Activated CD8-positive, alpha-beta T cell treated with anti-CD3 and anti-CD28 coated beads, Interleukin-2, amount 10 ng/mL, durations not matched to agents 7 days and 5 days (primary cell): ENCODE measurements at regions not wholly inside any gene's neighbourhood (a gene's known extent, or its start where the extent isn't known, plus 50 kb on each side); places are given as distances from the start of the nearest gene placed in this dataset.

Source experiments
- ATAC-seq: fragments of 150-1000 bp; cut with Tn5 transposase; one replicate; pipeline ENCODE4 v1.10.0; 2021; ENCODE audit warnings: moderate library complexity
- CTCF ChIA-PET: fragments of 350-600 bp; sonication (Branson Sonifier 250); formaldehyde crosslinking; loops from one replicate; lab custom pipeline; 2021; ENCODE audit warnings: antibody characterized with exemption; lab: Charles Lee
- POLR2A ChIA-PET: fragments of 350-600 bp; sonication (Branson Sonifier 250); formaldehyde crosslinking; loops from one replicate; lab custom pipeline; 2021; ENCODE audit warnings: antibody characterized with exemption; lab: Charles Lee
- DNase-seq: peaks from one replicate; pipeline ENCODE4 v3.0.0-alpha.2; 2020
- H3K27ac Mint-ChIP-seq: one replicate; pipeline ENCODE4 v1.8.0; 2021; ENCODE audit warnings: mild to moderate bottlenecking, mixed read lengths
- H3K27me3 Mint-ChIP-seq: one replicate; pipeline ENCODE4 v1.8.0; 2021; ENCODE audit warnings: low read depth, mixed read lengths
- H3K36me3 Mint-ChIP-seq: one replicate; pipeline ENCODE4 v1.8.0; 2021; ENCODE audit warnings: low read depth, mixed read lengths
- H3K4me1 Mint-ChIP-seq: one replicate; pipeline ENCODE4 v1.8.0; 2021; ENCODE audit warnings: low read depth, mixed read lengths
- H3K4me3 Mint-ChIP-seq: one replicate; pipeline ENCODE4 v1.8.0; 2021; ENCODE audit warnings: mild to moderate bottlenecking, mixed read lengths
- H3K9me3 Mint-ChIP-seq: one replicate; pipeline ENCODE4 v1.8.0; 2022; ENCODE audit warnings: mixed read lengths; ENCODE audit not compliant: insufficient read depth

- Mint-ChIP-seq H3K27me3 (no peaks in the 10 kb centered on the region), H3K9me3 (no peaks in the 10 kb centered on the region), H3K4me1 (no peaks in the 10 kb centered on the region), H3K27ac (no peak overlapping the region), H3K36me3 (no peaks in the 10 kb centered on the region), H3K4me3 (no peak overlapping the region)
- ChIA-PET CTCF (no interaction called here), POLR2A (interaction anchor here (0.6 kb wide), 1 partner anchor 10 kb away, joined by 3 read pairs; no protein-coding TSS in a partner anchor)
- no peak for DNase-seq
- ATAC-seq = no peak
Observed at GRCh38 chr2:183606022-183606717, 481.9 kb downstream of the NUP35 start.

GRCh38 chr2:183606718-183607085, 482.5 kb downstream of the NUP35 start:
- DNase-seq (no peak), ATAC-seq (no peak)
- POLR2A ChIA-PET = interaction anchor here (0.6 kb wide), 1 partner anchor 10 kb away, joined by 3 read pairs; no protein-coding TSS in a partner anchor
- Mint-ChIP-seq H3K27me3 (no peaks in the 10 kb centered on the region), H3K36me3 (no peaks in the 10 kb centered on the region), H3K9me3 (no peaks in the 10 kb centered on the region), H3K4me1 (no peaks in the 10 kb centered on the region), H3K4me3 (no peak overlapping the region), H3K27ac (no peak overlapping the region)
- CTCF ChIA-PET = no interaction called here

GRCh38 chr2:183607995-183608394, 483.8 kb downstream of the NUP35 start:
- H3K4me3 Mint-ChIP-seq = no peak overlapping the region
- no peaks in the 10 kb centered on the region for H3K27me3 Mint-ChIP-seq
- H3K4me1 Mint-ChIP-seq = no peaks in the 10 kb centered on the region
- ChIA-PET CTCF (no interaction called here), POLR2A (no interaction called here)
- no peak for ATAC-seq
- H3K27ac Mint-ChIP-seq = no peak overlapping the region
- no peak for DNase-seq
- H3K36me3 Mint-ChIP-seq = no peaks in the 10 kb centered on the region
- H3K9me3 Mint-ChIP-seq = no peaks in the 10 kb centered on the region

GRCh38 chr2:183608747-183609146, 484.5 kb downstream of the NUP35 start:
- ATAC-seq (no peak), DNase-seq (no peak)
- H3K4me1 Mint-ChIP-seq = no peaks in the 10 kb centered on the region
- H3K36me3 Mint-ChIP-seq = no peaks in the 10 kb centered on the region
- H3K27ac Mint-ChIP-seq = no peak overlapping the region
- no peaks in the 10 kb centered on the region for H3K9me3 Mint-ChIP-seq
- POLR2A ChIA-PET = no interaction called here
- no peak overlapping the region for H3K4me3 Mint-ChIP-seq
- CTCF ChIA-PET = no interaction called here
- no peaks in the 10 kb centered on the region for H3K27me3 Mint-ChIP-seq

- POLR2A ChIA-PET = no interaction called here
- no peak overlapping the region for H3K4me3 Mint-ChIP-seq
Observed at GRCh38 chr2:183610724-183611123, 486.5 kb downstream of the NUP35 start.

GRCh38 chr2:183614799-183615435, 490.7 kb downstream of the NUP35 start:
- no peaks in the 10 kb centered on the region for H3K4me1 Mint-ChIP-seq
- DNase-seq (no peak), ATAC-seq (no peak)
- ChIA-PET CTCF (no interaction called here), POLR2A (no interaction called here)
- H3K36me3 Mint-ChIP-seq = no peaks in the 10 kb centered on the region
- no peak overlapping the region for H3K27ac Mint-ChIP-seq
- H3K27me3 Mint-ChIP-seq = no peaks in the 10 kb centered on the region
- peaks cover 11% of the 10 kb centered on the region for H3K9me3 Mint-ChIP-seq
- H3K4me3 Mint-ChIP-seq = no peak overlapping the region

More at GRCh38 chr2:183610724-183611123, 486.5 kb downstream of the NUP35 start:
- H3K36me3 Mint-ChIP-seq = no peaks in the 10 kb centered on the region
- H3K4me1 Mint-ChIP-seq = no peaks in the 10 kb centered on the region
- H3K27me3 Mint-ChIP-seq = no peaks in the 10 kb centered on the region
- no peak overlapping the region for H3K27ac Mint-ChIP-seq
- DNase-seq (no peak), ATAC-seq (no peak)
- CTCF ChIA-PET = no interaction called here
- no peaks in the 10 kb centered on the region for H3K9me3 Mint-ChIP-seq

- no peak for ATAC-seq
- ChIA-PET CTCF (no interaction called here), POLR2A (no interaction called here)
- no peaks in the 10 kb centered on the region for H3K4me1 Mint-ChIP-seq
- no peaks in the 10 kb centered on the region for H3K36me3 Mint-ChIP-seq
- peaks cover 11% of the 10 kb centered on the region for H3K9me3 Mint-ChIP-seq
- H3K4me3 Mint-ChIP-seq = no peak overlapping the region
- no peak overlapping the region for H3K27ac Mint-ChIP-seq
- no peaks in the 10 kb centered on the region for H3K27me3 Mint-ChIP-seq
- DNase-seq = no peak
Observed at GRCh38 chr2:183623227-183623626, 499.0 kb downstream of the NUP35 start.

GRCh38 chr2:183630964-183631363, 506.7 kb downstream of the NUP35 start:
- ATAC-seq = no peak
- H3K27ac Mint-ChIP-seq = no peak overlapping the region
- no peak for DNase-seq
- no peaks in the 10 kb centered on the region for H3K36me3 Mint-ChIP-seq
- ChIA-PET POLR2A (no interaction called here), CTCF (no interaction called here)
- no peaks in the 10 kb centered on the region for H3K4me1 Mint-ChIP-seq
- no peak overlapping the region for H3K4me3 Mint-ChIP-seq
- H3K27me3 Mint-ChIP-seq = no peaks in the 10 kb centered on the region
- H3K9me3 Mint-ChIP-seq = no peaks in the 10 kb centered on the region

- ChIA-PET CTCF (no interaction called here), POLR2A (no interaction called here)
- Mint-ChIP-seq H3K27ac (no peak overlapping the region), H3K4me1 (no peaks in the 10 kb centered on the region), H3K36me3 (no peaks in the 10 kb centered on the region), H3K27me3 (no peaks in the 10 kb centered on the region), H3K9me3 (no peaks in the 10 kb centered on the region), H3K4me3 (no peak overlapping the region)
- no peak for DNase-seq
- ATAC-seq = no peak
Observed at GRCh38 chr2:183656121-183656520, 531.9 kb downstream of the NUP35 start.

- POLR2A ChIA-PET = no interaction called here
- Mint-ChIP-seq H3K36me3 (no peaks in the 10 kb centered on the region), H3K9me3 (no peaks in the 10 kb centered on the region), H3K27ac (no peak overlapping the region), H3K4me3 (no peak overlapping the region), H3K27me3 (no peaks in the 10 kb centered on the region), H3K4me1 (no peaks in the 10 kb centered on the region)
- ATAC-seq = no peak
- no peak for DNase-seq
- CTCF ChIA-PET = no interaction called here
Observed at GRCh38 chr2:183665425-183665824, 541.2 kb downstream of the NUP35 start.

- ATAC-seq (no peak), DNase-seq (no peak)
- no peaks in the 10 kb centered on the region for H3K4me1 Mint-ChIP-seq
- H3K36me3 Mint-ChIP-seq = no peaks in the 10 kb centered on the region
- H3K9me3 Mint-ChIP-seq = no peaks in the 10 kb centered on the region
- H3K27me3 Mint-ChIP-seq = no peaks in the 10 kb centered on the region
- ChIA-PET CTCF (no interaction called here), POLR2A (no interaction called here)
- H3K4me3 Mint-ChIP-seq = no peak overlapping the region
- no peak overlapping the region for H3K27ac Mint-ChIP-seq
Observed at GRCh38 chr2:183666031-183666430, 541.8 kb downstream of the NUP35 start.

- no peaks in the 10 kb centered on the region for H3K9me3 Mint-ChIP-seq
- no peak overlapping the region for H3K27ac Mint-ChIP-seq
- ATAC-seq (no peak), DNase-seq (no peak)
- CTCF ChIA-PET = no interaction called here
- POLR2A ChIA-PET = no interaction called here
- no peaks in the 10 kb centered on the region for H3K36me3 Mint-ChIP-seq
- no peak overlapping the region for H3K4me3 Mint-ChIP-seq
- H3K27me3 Mint-ChIP-seq = no peaks in the 10 kb centered on the region
- no peaks in the 10 kb centered on the region for H3K4me1 Mint-ChIP-seq
Observed at GRCh38 chr2:183671233-183671632, 547.0 kb downstream of the NUP35 start.
